ENCODE measurements at regions not wholly inside any gene's neighbourhood (a gene's known extent, or its start where the extent isn't known, plus 50 kb on each side); places are given as distances from the start of the nearest gene placed in this dataset.
A peak's percentile ranks its signal among the peaks of the same experiment; 100 is the strongest.
"Not testable (repeated sequence)": the region's sequence is repeated elsewhere in the genome, so short reads cannot be mapped to it uniquely, and the experiment has no call there.

- DNase-seq (ENCODE audit: low spot score): no peak
These were observed 67.2 kb upstream of the ZNF527 start for GRCh38 chr19:37303591-37304171.

- peak; percentile 58 for DNase-seq (ENCODE audit: low spot score)
These were observed 66.6 kb upstream of the ZNF527 start for GRCh38 chr19:37304190-37304883.

- no peak for DNase-seq (ENCODE audit: low spot score)
These were observed 66.0 kb upstream of the ZNF527 start for GRCh38 chr19:37304884-37305255.

GRCh38 chr19:37306383-37306963, 64.4 kb upstream of the ZNF527 start:
- no peak for DNase-seq (ENCODE audit: low spot score)

DNA sequence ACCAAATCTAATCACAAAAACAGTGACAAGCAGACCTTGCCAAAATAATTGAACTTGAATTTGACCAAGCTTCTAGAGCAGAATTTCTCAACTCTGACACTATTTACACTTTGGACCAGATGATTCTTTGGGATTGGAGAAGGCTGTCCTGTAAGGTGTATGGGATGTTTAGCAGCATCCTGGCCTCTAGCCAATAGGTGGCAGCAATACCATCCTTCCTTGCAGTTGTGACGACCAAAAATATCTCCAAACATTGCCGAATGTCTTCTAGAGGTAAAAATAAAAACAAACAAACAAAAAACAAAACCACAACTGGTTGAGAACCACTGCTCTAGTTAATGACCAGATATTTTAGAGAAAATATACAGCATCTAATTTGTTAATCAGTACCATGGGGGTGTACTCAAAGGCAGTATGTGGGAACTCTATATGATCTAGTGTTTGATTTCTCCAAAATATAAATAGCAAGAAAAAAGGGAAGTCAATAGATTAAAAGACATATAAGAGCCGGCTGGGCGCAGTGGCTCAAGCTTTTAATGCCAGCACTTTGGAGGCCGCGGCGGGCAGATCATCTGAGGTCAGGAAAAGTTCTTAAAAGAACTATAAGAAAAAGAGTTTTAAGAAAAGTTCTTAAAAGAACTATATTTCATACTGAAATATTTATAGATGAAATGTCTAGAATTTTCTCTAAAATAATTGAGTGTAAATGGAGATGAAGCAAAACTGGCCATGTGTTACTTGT, 60.9 kb upstream of the ZNF527 start:
- no peak for DNase-seq (ENCODE audit: low spot score)

GRCh38 chr19:37312531-37313334, 58.2 kb upstream of the ZNF527 start:
- not testable (repeated sequence) for DNase-seq (ENCODE audit: low spot score)

DNA sequence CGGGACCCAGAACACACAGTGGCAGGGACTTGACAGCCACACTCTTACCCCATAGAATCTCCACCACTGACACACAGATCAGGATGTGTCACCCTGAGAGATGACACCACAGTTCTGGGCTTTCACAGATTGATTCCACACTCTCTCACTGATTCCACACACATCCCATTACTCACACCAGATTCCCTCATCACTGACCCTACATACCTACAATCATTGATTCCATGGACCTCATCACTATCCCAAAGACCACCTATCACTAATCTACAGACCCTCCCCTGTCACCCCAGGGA, 57.6 kb upstream of the ZNF527 start:
- no peak for DNase-seq (ENCODE audit: low spot score)

DNA sequence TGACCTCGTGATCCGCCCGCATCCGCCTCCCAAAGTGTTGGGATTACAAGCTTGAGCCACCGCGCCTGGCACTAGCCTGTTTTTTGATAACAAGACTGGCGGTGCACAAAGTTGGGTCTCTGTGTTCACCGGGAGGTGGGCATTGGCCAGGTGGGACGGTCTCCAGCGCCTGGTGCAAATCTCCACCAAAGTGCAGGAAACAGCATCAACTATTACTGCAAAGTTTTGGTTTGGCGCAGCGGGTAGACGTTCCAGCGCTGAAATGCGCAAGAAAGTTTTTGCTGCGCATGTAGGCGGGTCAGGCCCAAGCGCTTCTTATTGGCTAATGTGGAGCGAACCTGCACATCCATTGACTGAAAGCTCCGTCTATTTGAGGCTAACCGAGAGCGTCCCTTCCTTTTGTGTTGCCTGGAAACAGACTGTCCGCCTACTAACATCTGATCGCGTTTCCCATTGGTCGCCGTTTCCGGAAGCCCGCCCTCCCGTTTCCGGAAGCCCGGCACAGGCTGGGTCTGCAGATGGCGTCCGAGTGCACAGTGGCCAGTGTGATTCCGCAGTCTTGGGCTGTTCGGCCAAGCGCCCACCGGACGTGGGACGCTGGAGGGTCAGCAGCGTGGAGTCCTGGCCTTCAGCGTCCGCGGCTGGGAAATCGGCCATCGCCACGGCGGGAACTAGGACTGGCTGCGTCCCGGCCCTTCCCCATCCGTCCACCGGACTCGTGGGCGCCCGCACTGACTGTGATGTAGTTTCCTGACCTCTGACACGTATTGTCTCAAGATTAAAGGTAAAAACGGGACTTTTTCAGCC, 53.3 kb upstream of the ZNF527 start:
- DNase-seq (ENCODE audit: low spot score): peak; percentile 97

DNA sequence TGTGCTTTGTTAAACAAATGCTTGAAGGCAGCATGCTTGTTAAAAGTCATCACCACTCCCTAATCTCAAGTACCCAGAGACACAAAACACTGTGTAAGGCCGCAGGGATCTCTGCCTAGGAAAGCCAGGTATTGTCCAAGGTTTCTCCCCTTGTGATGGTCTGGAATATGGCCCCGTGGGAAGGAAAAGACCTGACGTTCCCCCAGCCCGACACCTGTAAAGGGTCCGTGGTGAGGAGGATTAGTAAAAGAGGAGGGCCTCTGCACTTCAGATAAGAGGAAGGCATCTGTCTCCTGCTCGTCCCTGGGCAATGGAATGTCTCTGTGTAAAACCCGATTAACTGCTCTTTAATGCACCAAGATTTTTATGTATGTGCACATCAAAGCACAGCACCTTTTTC, 49.9 kb upstream of the ZNF527 start:
- DNase-seq (ENCODE audit: low spot score): not testable (repeated sequence)

Measured in AG08395 (cell line).